ENCODE measurements at regions not wholly inside any gene's neighbourhood (a gene's known extent, or its start where the extent isn't known, plus 50 kb on each side); places are given as distances from the start of the nearest gene placed in this dataset.
A peak's percentile ranks its signal among the peaks of the same experiment; 100 is the strongest.

GRCh38 chr22:34370711-34371110 is 450.4 kb upstream of the LARGE1 start:
- H3K4me1 ChIP-seq (ENCODE audit: control insufficient read depth in 4 of 4, insufficient read depth in 4 of 4, low read length in 3 of 4) = no peaks in the 10 kb centered on the region
- no peak overlapping the region for H3K9ac ChIP-seq (ENCODE audit: low read depth in 1 of 2, low read length in 2 of 2)
- TF ChIP-seq TAF1 (conservative IDR thresholded peaks at IDR 0.05) = no peak
- no peak for TF ChIP-seq CTCF (IDR thresholded peaks at IDR 0.05; ENCODE audit: low read depth, low read length, missing input control)
- TF ChIP-seq EGR1 (IDR thresholded peaks at IDR 0.05; ENCODE audit: low read depth in 2 of 2) = no peak
- no peak for TF ChIP-seq HNF4A (conservative IDR thresholded peaks at IDR 0.05)
- no peak for TF ChIP-seq ATF3 (IDR thresholded peaks at IDR 0.05)
- no peak for TF ChIP-seq GABPA (IDR thresholded peaks at IDR 0.05 in 1 of 2, conservative IDR thresholded peaks at IDR 0.05 in 1 of 2)
- TF ChIP-seq, protein P1, sequence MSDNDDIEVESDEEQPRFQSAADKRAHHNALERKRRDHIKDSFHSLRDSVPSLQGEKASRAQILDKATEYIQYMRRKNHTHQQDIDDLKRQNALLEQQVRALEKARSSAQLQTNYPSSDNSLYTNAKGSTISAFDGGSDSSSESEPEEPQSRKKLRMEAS (IDR thresholded peaks at IDR 0.05) = no peak
- no peak for TF ChIP-seq NR2F2 (IDR thresholded peaks at IDR 0.05)
- TF ChIP-seq FOXA1 (IDR thresholded peaks at IDR 0.05) = no peak
- no peak for TF ChIP-seq RAD21 (IDR thresholded peaks at IDR 0.05)
- TF ChIP-seq YY1 (IDR thresholded peaks at IDR 0.05) = no peak
- TF ChIP-seq RXRA (IDR thresholded peaks at IDR 0.05) = no peak
- no peak for TF ChIP-seq FOXA2 (IDR thresholded peaks at IDR 0.05)
- no peak for TF ChIP-seq JUND (IDR thresholded peaks at IDR 0.05)
- TF ChIP-seq ZBTB33 (IDR thresholded peaks at IDR 0.05) = no peak
- no peak for DNase-seq (ENCODE audit: low spot score)
- H3K36me3 ChIP-seq (ENCODE audit: control insufficient read depth in 4 of 4, insufficient read depth in 3 of 4, low read depth in 1 of 4, low read length in 3 of 4) = no peaks in the 10 kb centered on the region
- 71% methylated on average over 2 of the region's 2 CpGs for WGBS
- H3K27me3 ChIP-seq (ENCODE audit: control insufficient read depth in 4 of 4, insufficient read depth in 4 of 4, low read length in 3 of 4) = peaks cover 0 to 3% (median 0%) of the 10 kb centered on the region in 4 donors
- H3K4me3 ChIP-seq (ENCODE audit: low read depth in 1 of 3, low read length in 3 of 3) = no peak overlapping the region
- no peak overlapping the region for H3K27ac ChIP-seq (ENCODE audit: low read depth in 1 of 2, low read length in 2 of 2)
- H3K9me3 ChIP-seq (ENCODE audit: control insufficient read depth in 4 of 4, low read length in 3 of 4) = peaks cover 0 to 9% (median 0%) of the 10 kb centered on the region in 4 donors

DNA sequence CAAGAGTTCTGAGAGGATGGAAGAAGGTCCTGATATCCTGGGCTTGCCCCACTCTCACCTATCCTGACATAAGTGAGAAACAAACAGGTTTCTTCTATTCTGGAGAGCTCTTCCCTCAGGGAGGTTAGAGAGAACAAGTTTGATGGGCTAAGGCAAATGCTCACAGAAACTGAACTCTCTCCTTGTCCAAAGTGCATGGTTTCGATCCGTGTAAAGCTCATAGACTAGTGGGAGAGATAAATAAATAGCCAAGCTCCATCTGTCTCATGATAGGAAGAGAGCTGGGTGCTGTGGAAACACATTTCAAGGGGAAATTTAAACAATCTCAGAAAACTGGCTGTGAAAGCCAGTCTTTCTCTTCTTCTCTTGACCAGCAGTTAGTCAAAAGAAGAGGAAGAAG is 459.5 kb upstream of the LARGE1 start:
- H3K4me1 ChIP-seq (ENCODE audit: control insufficient read depth in 4 of 4, insufficient read depth in 4 of 4, low read length in 3 of 4) = peaks cover 0 to 11% (median 8%) of the 10 kb centered on the region in 4 donors
- TF ChIP-seq HNF4A (conservative IDR thresholded peaks at IDR 0.05) (peak; percentile 45 to 69), SP1 (IDR thresholded peaks at IDR 0.05) (no peak)
- no peak overlapping the region for H3K9ac ChIP-seq (ENCODE audit: low read depth in 1 of 2, low read length in 2 of 2)
- H3K4me3 ChIP-seq (ENCODE audit: low read depth in 1 of 3, low read length in 3 of 3) = no peak overlapping the region
- DNase-seq (ENCODE audit: low spot score) = no peak
- H3K36me3 ChIP-seq (ENCODE audit: control insufficient read depth in 4 of 4, insufficient read depth in 3 of 4, low read depth in 1 of 4, low read length in 3 of 4) = no peaks in the 10 kb centered on the region
- peaks cover 0 to 3% (median 0%) of the 10 kb centered on the region in 4 donors for H3K9me3 ChIP-seq (ENCODE audit: control insufficient read depth in 4 of 4, low read length in 3 of 4)
- WGBS = 52% methylated on average over 2 of the region's 2 CpGs
- no peak overlapping the region for H3K27ac ChIP-seq (ENCODE audit: low read depth in 1 of 2, low read length in 2 of 2)
- peaks cover 0 to under 1% (median 0%) of the 10 kb centered on the region in 4 donors for H3K27me3 ChIP-seq (ENCODE audit: control insufficient read depth in 4 of 4, insufficient read depth in 4 of 4, low read length in 3 of 4)

- TF ChIP-seq FOXA2 (IDR thresholded peaks at IDR 0.05) = no peak
- no peak for TF ChIP-seq HNF4A (conservative IDR thresholded peaks at IDR 0.05)
- TF ChIP-seq FOXA1 (IDR thresholded peaks at IDR 0.05) = no peak
- no peak for TF ChIP-seq RXRA (IDR thresholded peaks at IDR 0.05)
- no peak for TF ChIP-seq JUND (IDR thresholded peaks at IDR 0.05)
- no peak for TF ChIP-seq RAD21 (IDR thresholded peaks at IDR 0.05)
- TF ChIP-seq GABPA (IDR thresholded peaks at IDR 0.05 in 1 of 2, conservative IDR thresholded peaks at IDR 0.05 in 1 of 2) = no peak
- TF ChIP-seq EGR1 (IDR thresholded peaks at IDR 0.05; ENCODE audit: low read depth in 2 of 2) = no peak
- no peak for TF ChIP-seq NR2F2 (IDR thresholded peaks at IDR 0.05)
- TF ChIP-seq, protein P1 (IDR thresholded peaks at IDR 0.05) = no peak
- TF ChIP-seq, protein P2, sequence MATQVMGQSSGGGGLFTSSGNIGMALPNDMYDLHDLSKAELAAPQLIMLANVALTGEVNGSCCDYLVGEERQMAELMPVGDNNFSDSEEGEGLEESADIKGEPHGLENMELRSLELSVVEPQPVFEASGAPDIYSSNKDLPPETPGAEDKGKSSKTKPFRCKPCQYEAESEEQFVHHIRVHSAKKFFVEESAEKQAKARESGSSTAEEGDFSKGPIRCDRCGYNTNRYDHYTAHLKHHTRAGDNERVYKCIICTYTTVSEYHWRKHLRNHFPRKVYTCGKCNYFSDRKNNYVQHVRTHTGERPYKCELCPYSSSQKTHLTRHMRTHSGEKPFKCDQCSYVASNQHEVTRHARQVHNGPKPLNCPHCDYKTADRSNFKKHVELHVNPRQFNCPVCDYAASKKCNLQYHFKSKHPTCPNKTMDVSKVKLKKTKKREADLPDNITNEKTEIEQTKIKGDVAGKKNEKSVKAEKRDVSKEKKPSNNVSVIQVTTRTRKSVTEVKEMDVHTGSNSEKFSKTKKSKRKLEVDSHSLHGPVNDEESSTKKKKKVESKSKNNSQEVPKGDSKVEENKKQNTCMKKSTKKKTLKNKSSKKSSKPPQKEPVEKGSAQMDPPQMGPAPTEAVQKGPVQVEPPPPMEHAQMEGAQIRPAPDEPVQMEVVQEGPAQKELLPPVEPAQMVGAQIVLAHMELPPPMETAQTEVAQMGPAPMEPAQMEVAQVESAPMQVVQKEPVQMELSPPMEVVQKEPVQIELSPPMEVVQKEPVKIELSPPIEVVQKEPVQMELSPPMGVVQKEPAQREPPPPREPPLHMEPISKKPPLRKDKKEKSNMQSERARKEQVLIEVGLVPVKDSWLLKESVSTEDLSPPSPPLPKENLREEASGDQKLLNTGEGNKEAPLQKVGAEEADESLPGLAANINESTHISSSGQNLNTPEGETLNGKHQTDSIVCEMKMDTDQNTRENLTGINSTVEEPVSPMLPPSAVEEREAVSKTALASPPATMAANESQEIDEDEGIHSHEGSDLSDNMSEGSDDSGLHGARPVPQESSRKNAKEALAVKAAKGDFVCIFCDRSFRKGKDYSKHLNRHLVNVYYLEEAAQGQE (IDR thresholded peaks at IDR 0.05) = no peak
- no peak for TF ChIP-seq SP1 (IDR thresholded peaks at IDR 0.05)
- no peak for TF ChIP-seq YY1 (IDR thresholded peaks at IDR 0.05)
- Histone ChIP-seq H3K4me3 (ENCODE audit: low read depth in 1 of 3, low read length in 3 of 3) (no peak overlapping the region), H3K4me1 (ENCODE audit: control insufficient read depth in 4 of 4, insufficient read depth in 4 of 4, low read length in 3 of 4) (peaks cover 0 to 11% (median 8%) of the 10 kb centered on the region in 4 donors), H3K27me3 (ENCODE audit: control insufficient read depth in 4 of 4, insufficient read depth in 4 of 4, low read length in 3 of 4) (no peaks in the 10 kb centered on the region), H3K27ac (ENCODE audit: low read depth in 1 of 2, low read length in 2 of 2) (peak overlapping the region in 1 of 2 donors; percentile 31), H3K9me3 (ENCODE audit: control insufficient read depth in 4 of 4, low read length in 3 of 4) (peaks cover 0 to 3% (median 0%) of the 10 kb centered on the region in 4 donors), H3K36me3 (ENCODE audit: control insufficient read depth in 4 of 4, insufficient read depth in 3 of 4, low read depth in 1 of 4, low read length in 3 of 4) (no peaks in the 10 kb centered on the region), H3K9ac (ENCODE audit: low read depth in 1 of 2, low read length in 2 of 2) (no peak overlapping the region)
- 59% methylated on average over 4 of the region's 4 CpGs for WGBS
- DNase-seq (ENCODE audit: low spot score) = no peak
Measured at GRCh38 chr22:34380532-34380931, 460.3 kb upstream of the LARGE1 start.
